ENCODE measurements at regions not wholly inside any gene's neighbourhood (a gene's known extent, or its start where the extent isn't known, plus 50 kb on each side); places are given as distances from the start of the nearest gene placed in this dataset.

GRCh38 chr1:4161366-4162006 lies 261.4 kb upstream of the C1orf174 start:
- TF ChIP-seq EZH2 (IDR thresholded peaks at IDR 0.05) (no peak), POLR2AphosphoS5 (IDR thresholded peaks at IDR 0.05; ENCODE audit: borderline replicate concordance, low read depth, low read length) (no peak)
